HG03045 (cell line): ENCODE measurements at regions not wholly inside any gene's neighbourhood (a gene's known extent, or its start where the extent isn't known, plus 50 kb on each side); places are given as distances from the start of the nearest gene placed in this dataset.
"Not testable (repeated sequence)": the region's sequence is repeated elsewhere in the genome, so short reads cannot be mapped to it uniquely, and the experiment has no call there.

ENCODE experiments used
- ATAC-seq: cut with Tn5 transposase; IDR thresholded peaks from one replicate; pipeline ENCODE4 v1.9.1; 2021; ENCODE audit warnings: mild to moderate bottlenecking, moderate library complexity; ENCODE audit not compliant: unreplicated experiment

GRCh38 chr1:144516172-144516571 is 54.7 kb upstream of the NBPF15 start:
- ATAC-seq, result not testable (repeated sequence)

- not testable (repeated sequence) for ATAC-seq
These were observed 55.4 kb upstream of the NBPF15 start for GRCh38 chr1:144516906-144517305.

- not testable (repeated sequence) for ATAC-seq
These were observed 57.0 kb upstream of the NBPF15 start for GRCh38 chr1:144518439-144518838.

GRCh38 chr1:144519528-144520189 is 58.2 kb upstream of the NBPF15 start:
- not testable (repeated sequence) for ATAC-seq

GRCh38 chr1:144523661-144524407 is 62.4 kb upstream of the NBPF15 start:
- peak; percentile 86 for ATAC-seq

- not testable (repeated sequence) for ATAC-seq
These were observed 60.5 kb upstream of the PPIAL4F start for GRCh38 chr1:144532156-144532607.

- not testable (repeated sequence) for ATAC-seq
These were observed 59.2 kb upstream of the PPIAL4F start for GRCh38 chr1:144533480-144533879.

- ATAC-seq, result not testable (repeated sequence)
These were observed 58.4 kb upstream of the PPIAL4F start for GRCh38 chr1:144534286-144534685.

- not testable (repeated sequence) for ATAC-seq
These were observed 56.0 kb upstream of the PPIAL4F start for GRCh38 chr1:144536677-144537076.

- ATAC-seq, result not testable (repeated sequence)
These were observed 55.5 kb upstream of the PPIAL4F start for GRCh38 chr1:144537234-144537633.

GRCh38 chr1:144538736-144539135 is 54.0 kb upstream of the PPIAL4F start:
- ATAC-seq, result not testable (repeated sequence)

- ATAC-seq, result not testable (repeated sequence)
These were observed 53.3 kb upstream of the PPIAL4F start for GRCh38 chr1:144539191-144539960.
